WERI-Rb-1 (cell line): ENCODE measurements at regions not wholly inside any gene's neighbourhood (a gene's known extent, or its start where the extent isn't known, plus 50 kb on each side); places are given as distances from the start of the nearest gene placed in this dataset.

Experiments
- DNase-seq: peaks from one replicate; pipeline ENCODE4 v3.0.0-alpha.2; 2020
- H3K27ac ChIP-seq: fragments of 250-450 bp; sonication (Bioruptor Pico); 2 replicates; pipeline ENCODE4 v1.5.1; 2020; ENCODE audit warnings: mild to moderate bottlenecking, moderate library complexity
- H3K27me3 ChIP-seq: fragments of 250-450 bp; sonication (Bioruptor Pico); 2 replicates; pipeline ENCODE4 v1.5.1; 2021; ENCODE audit warnings: mild to moderate bottlenecking, low read depth, moderate library complexity; ENCODE audit not compliant: insufficient read depth, severe bottlenecking
- H3K36me3 ChIP-seq: fragments of 250-450 bp; sonication (Bioruptor Pico); 2 replicates; pipeline ENCODE4 v1.5.1; 2020; ENCODE audit warnings: mild to moderate bottlenecking, moderate library complexity
- H3K4me3 ChIP-seq: 2 replicates; pipeline ENCODE4 v1.5.1; 2011; ENCODE audit warnings: low read depth, mild to moderate bottlenecking, control low read depth, low read length
- H3K9me3 ChIP-seq: fragments of 250-450 bp; sonication (Bioruptor Pico); 2 replicates; pipeline ENCODE4 v1.5.1; 2021; ENCODE audit warnings: mild to moderate bottlenecking, moderate library complexity; ENCODE audit not compliant: severe bottlenecking
- TF ChIP-seq, protein P1 (sequence below): IDR thresholded peaks from 2 replicates; pipeline ENCODE4 v1.5.1; 2011; ENCODE audit warnings: low read depth, mild to moderate bottlenecking, control low read depth, inconsistent platforms, low read length

DNA sequence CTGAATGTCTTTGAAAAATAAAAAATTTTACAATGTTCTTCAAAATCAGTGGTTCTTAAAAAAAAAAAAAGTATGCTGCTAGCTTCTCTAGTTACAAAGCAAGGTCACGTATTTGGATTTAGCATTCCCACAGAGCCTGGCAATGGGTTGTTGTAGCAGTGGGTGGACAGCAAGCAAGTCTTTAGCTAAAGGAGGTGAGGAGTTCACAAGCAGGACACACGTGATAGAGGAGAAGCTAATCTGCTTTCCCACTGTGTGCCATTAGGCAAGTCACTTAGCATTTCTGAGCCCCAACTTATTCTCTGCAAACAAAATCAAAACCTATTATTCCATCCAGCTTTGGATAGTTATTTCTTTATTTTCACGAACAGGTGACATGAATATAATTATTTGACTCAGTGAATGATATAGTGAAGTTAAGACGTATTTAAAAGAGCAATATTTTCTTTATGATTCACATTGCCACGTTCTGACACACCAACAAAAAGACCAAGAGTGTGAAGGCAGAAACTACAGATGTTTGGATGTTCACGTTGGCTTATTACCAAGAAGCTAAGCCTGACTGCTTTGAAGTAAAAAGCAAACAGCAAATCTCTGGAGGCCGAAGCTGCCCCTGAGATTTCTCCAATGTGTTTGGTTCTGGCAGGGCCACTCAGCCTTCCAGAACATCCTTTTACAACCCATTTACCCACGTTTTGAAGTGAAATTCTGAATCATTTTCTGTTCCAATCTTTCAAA lies 612.1 kb upstream of the CDH6 start:
- Histone ChIP-seq H3K27ac (no peak overlapping the region), H3K27me3 (no peaks in the 10 kb centered on the region), H3K36me3 (no peaks in the 10 kb centered on the region), H3K9me3 (no peaks in the 10 kb centered on the region), H3K4me3 (no peak overlapping the region)
- TF ChIP-seq, protein P1, sequence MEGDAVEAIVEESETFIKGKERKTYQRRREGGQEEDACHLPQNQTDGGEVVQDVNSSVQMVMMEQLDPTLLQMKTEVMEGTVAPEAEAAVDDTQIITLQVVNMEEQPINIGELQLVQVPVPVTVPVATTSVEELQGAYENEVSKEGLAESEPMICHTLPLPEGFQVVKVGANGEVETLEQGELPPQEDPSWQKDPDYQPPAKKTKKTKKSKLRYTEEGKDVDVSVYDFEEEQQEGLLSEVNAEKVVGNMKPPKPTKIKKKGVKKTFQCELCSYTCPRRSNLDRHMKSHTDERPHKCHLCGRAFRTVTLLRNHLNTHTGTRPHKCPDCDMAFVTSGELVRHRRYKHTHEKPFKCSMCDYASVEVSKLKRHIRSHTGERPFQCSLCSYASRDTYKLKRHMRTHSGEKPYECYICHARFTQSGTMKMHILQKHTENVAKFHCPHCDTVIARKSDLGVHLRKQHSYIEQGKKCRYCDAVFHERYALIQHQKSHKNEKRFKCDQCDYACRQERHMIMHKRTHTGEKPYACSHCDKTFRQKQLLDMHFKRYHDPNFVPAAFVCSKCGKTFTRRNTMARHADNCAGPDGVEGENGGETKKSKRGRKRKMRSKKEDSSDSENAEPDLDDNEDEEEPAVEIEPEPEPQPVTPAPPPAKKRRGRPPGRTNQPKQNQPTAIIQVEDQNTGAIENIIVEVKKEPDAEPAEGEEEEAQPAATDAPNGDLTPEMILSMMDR = no peak
- DNase-seq = no peak

DNA sequence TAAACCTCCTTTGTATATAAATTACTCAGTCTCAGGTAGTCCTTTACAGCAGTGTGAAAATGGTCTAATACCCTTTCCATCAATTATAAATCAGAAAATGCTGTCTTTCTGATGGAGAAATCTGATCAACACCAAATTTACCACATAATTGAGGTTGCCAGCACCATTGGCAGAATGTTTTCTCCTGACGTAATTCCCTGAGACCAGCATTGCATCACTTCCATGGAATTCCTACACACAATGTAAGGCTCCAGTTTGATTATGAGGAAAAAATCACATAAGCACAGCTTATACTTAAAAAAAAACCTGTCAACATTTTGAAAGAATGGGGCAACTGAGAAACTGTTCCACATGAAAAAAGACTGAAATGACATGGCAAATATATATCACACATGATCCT lies 618.7 kb upstream of the CDH6 start:
- Histone ChIP-seq H3K27me3 (no peaks in the 10 kb centered on the region), H3K4me3 (no peak overlapping the region), H3K36me3 (no peaks in the 10 kb centered on the region), H3K9me3 (no peaks in the 10 kb centered on the region), H3K27ac (no peak overlapping the region)
- TF ChIP-seq, protein P1 = no peak
- no peak for DNase-seq

DNA sequence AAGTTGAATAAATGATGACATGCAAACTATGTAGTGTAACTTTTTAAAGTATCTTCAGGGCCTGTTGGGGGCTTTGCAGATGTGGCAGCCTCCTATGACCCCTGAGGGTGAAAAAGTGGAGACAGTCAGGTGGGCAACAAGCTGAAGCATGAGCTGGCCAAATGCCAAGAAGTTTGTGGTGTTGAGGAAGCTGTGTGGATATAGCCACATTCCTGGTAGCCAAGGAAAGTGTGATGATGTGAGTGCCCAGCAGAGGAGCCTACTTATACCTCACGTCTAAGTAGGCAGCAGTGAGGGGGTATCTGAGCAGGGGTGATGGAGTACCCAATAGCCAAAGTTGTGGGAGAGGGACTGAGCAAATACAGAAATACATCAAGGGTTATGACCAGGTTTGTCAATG lies 621.2 kb upstream of the CDH6 start:
- Histone ChIP-seq H3K4me3 (no peak overlapping the region), H3K27me3 (no peaks in the 10 kb centered on the region), H3K36me3 (no peaks in the 10 kb centered on the region), H3K9me3 (no peaks in the 10 kb centered on the region), H3K27ac (no peak overlapping the region)
- TF ChIP-seq, protein P1 = no peak
- no peak for DNase-seq

DNA sequence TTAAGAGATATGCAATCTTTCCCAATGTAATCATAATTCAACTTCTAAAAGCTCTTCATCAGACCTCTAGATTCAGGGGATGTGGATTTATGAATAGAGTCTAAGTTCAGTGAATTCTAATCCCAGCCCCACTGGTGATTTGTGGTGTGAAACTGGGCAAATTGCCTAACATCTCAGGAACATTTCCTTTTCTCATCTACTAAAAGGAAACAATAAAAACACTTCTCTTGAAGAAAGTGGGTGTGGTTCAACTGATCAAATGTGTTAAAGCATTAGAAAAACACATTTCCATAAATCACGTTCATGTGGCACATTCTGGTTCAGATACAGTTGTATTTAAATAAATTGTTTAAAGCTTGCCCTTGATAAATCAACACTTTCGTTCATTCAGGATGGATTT lies 631.7 kb upstream of the CDH6 start:
- Histone ChIP-seq H3K4me3 (no peak overlapping the region), H3K27me3 (no peaks in the 10 kb centered on the region), H3K9me3 (no peaks in the 10 kb centered on the region), H3K36me3 (no peaks in the 10 kb centered on the region), H3K27ac (no peak overlapping the region)
- TF ChIP-seq, protein P1 = no peak
- no peak for DNase-seq

DNA sequence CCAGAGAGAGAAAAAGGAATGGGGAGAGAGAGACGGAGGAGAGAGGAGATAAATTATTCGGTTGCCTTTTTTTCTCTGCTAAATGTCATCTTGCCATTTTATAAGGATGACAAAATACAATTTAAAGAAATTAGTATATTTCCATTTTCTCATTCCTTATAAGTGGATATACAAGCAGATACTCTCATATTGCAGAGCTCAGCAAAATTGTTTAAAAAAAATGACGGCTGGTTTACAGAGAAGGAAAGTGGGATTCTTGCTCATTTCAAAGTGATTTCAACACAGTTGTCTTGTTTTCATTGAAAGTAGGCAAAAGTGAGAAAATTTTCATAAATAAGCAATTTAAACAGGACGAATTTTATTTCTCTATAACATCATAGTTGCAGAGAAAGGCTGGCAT lies 641.9 kb upstream of the CDH6 start:
- no peaks in the 10 kb centered on the region for H3K36me3 ChIP-seq
- no peak overlapping the region for H3K27ac ChIP-seq
- TF ChIP-seq, protein P1 = no peak
- no peak for DNase-seq
- no peak overlapping the region for H3K4me3 ChIP-seq
- H3K9me3 ChIP-seq = no peaks in the 10 kb centered on the region
- H3K27me3 ChIP-seq = no peaks in the 10 kb centered on the region

DNA sequence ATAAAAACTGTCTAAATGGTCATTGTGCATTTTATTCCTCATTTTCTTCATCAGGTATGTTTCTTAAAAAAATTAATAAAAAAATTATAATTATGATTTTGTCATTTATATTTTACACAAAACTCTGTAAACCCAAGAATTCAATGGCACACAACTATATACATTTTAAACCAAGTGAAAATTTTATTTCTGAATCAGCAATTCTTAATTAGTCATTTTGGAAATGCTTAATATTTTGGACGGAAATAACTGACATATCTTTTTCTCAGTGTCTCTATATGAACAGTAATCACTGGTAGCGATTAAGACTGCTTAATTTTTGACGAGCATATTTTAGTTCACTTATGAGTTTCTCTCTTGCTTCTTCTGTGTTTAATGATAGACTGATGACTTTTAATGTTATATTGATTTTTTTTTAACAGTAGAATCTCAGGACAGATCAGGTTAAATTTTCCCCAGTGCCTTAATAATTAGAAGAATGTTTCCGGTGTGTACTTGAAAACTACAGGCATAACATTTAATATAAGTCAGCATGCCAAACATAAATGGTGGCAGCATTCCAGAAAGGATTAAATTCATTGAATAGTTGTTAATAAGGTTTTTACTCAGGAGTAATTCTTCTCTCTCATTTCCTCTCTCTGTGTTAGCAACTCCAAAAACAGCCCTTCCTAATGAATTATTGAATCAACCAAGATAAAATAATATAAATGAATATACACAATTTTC lies 644.7 kb upstream of the CDH6 start:
- Histone ChIP-seq H3K27me3 (no peaks in the 10 kb centered on the region), H3K27ac (no peak overlapping the region), H3K4me3 (no peak overlapping the region), H3K36me3 (no peaks in the 10 kb centered on the region), H3K9me3 (no peaks in the 10 kb centered on the region)
- DNase-seq = no peak
- TF ChIP-seq, protein P1 = no peak
